ENCODE measurements at regions not wholly inside any gene's neighbourhood (a gene's known extent, or its start where the extent isn't known, plus 50 kb on each side); places are given as distances from the start of the nearest gene placed in this dataset.

- TF ChIP-seq, protein P1, sequence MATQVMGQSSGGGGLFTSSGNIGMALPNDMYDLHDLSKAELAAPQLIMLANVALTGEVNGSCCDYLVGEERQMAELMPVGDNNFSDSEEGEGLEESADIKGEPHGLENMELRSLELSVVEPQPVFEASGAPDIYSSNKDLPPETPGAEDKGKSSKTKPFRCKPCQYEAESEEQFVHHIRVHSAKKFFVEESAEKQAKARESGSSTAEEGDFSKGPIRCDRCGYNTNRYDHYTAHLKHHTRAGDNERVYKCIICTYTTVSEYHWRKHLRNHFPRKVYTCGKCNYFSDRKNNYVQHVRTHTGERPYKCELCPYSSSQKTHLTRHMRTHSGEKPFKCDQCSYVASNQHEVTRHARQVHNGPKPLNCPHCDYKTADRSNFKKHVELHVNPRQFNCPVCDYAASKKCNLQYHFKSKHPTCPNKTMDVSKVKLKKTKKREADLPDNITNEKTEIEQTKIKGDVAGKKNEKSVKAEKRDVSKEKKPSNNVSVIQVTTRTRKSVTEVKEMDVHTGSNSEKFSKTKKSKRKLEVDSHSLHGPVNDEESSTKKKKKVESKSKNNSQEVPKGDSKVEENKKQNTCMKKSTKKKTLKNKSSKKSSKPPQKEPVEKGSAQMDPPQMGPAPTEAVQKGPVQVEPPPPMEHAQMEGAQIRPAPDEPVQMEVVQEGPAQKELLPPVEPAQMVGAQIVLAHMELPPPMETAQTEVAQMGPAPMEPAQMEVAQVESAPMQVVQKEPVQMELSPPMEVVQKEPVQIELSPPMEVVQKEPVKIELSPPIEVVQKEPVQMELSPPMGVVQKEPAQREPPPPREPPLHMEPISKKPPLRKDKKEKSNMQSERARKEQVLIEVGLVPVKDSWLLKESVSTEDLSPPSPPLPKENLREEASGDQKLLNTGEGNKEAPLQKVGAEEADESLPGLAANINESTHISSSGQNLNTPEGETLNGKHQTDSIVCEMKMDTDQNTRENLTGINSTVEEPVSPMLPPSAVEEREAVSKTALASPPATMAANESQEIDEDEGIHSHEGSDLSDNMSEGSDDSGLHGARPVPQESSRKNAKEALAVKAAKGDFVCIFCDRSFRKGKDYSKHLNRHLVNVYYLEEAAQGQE (IDR thresholded peaks at IDR 0.05; ENCODE audit: borderline replicate concordance), result no peak
- TF ChIP-seq SMC3 (conservative IDR thresholded peaks at IDR 0.05; ENCODE audit: poor library complexity), result no peak
- no peak for TF ChIP-seq MXI1 (conservative IDR thresholded peaks at IDR 0.05; ENCODE audit: poor library complexity, severe bottlenecking)
- no peak for TF ChIP-seq EZH2 (IDR thresholded peaks at IDR 0.05; ENCODE audit: borderline replicate concordance, insufficient read depth, low read length, poor library complexity, severe bottlenecking)
- TF ChIP-seq RAD21 (conservative IDR thresholded peaks at IDR 0.05), result no peak
- TF ChIP-seq TAF1 (IDR thresholded peaks at IDR 0.05; ENCODE audit: low read depth), result no peak
- TF ChIP-seq, protein P2, sequence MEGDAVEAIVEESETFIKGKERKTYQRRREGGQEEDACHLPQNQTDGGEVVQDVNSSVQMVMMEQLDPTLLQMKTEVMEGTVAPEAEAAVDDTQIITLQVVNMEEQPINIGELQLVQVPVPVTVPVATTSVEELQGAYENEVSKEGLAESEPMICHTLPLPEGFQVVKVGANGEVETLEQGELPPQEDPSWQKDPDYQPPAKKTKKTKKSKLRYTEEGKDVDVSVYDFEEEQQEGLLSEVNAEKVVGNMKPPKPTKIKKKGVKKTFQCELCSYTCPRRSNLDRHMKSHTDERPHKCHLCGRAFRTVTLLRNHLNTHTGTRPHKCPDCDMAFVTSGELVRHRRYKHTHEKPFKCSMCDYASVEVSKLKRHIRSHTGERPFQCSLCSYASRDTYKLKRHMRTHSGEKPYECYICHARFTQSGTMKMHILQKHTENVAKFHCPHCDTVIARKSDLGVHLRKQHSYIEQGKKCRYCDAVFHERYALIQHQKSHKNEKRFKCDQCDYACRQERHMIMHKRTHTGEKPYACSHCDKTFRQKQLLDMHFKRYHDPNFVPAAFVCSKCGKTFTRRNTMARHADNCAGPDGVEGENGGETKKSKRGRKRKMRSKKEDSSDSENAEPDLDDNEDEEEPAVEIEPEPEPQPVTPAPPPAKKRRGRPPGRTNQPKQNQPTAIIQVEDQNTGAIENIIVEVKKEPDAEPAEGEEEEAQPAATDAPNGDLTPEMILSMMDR (IDR thresholded peaks at IDR 0.05; ENCODE audit: poor library complexity, severe bottlenecking), result no peak
- TF ChIP-seq EP300 (conservative IDR thresholded peaks at IDR 0.05; ENCODE audit: poor library complexity, severe bottlenecking), result no peak
- no peak for TF ChIP-seq POLR2AphosphoS5 (IDR thresholded peaks at IDR 0.05)
- Histone ChIP-seq H2AFZ (ENCODE audit: low read depth, low read length) (no peak overlapping the region), H3K4me2 (ENCODE audit: low read length) (no peak overlapping the region), H3F3A (ENCODE audit: insufficient read depth, low read length, poor library complexity, severe bottlenecking) (no peaks in the 10 kb centered on the region), H4K20me1 (ENCODE audit: insufficient read depth) (no peaks in the 10 kb centered on the region), H3K27me3 (ENCODE audit: insufficient read depth, low read depth, low read length) (no peaks in the 10 kb centered on the region), H3K36me3 (ENCODE audit: insufficient read depth, low read length) (no peaks in the 10 kb centered on the region), H3K79me2 (replicated peaks; ENCODE audit: insufficient read depth, low read length) (no peaks in the 10 kb centered on the region), H3K9me2 (ENCODE audit: insufficient read depth, low read length) (no peaks in the 10 kb centered on the region), H3K9ac (ENCODE audit: low read length) (no peak overlapping the region), H3K9me3 (ENCODE audit: low read length) (no peaks in the 10 kb centered on the region), H3K27ac (ENCODE audit: low read length) (no peak overlapping the region), H3K4me3 (ENCODE audit: low read length) (no peak overlapping the region)
Observed at GRCh38 chrX:65607070-65607742, 60.2 kb upstream of the MSN start.

GRCh38 chrX:65602221-65602560, 65.3 kb upstream of the MSN start:
- no peak overlapping the region for H2AFZ ChIP-seq (ENCODE audit: low read depth, low read length)

More at GRCh38 chrX:65602221-65602560, 65.3 kb upstream of the MSN start:
- H3K36me3 ChIP-seq (ENCODE audit: insufficient read depth, low read length), result no peaks in the 10 kb centered on the region
- H3F3A ChIP-seq (ENCODE audit: insufficient read depth, low read length, poor library complexity, severe bottlenecking), result no peaks in the 10 kb centered on the region
- H4K20me1 ChIP-seq (ENCODE audit: insufficient read depth), result no peaks in the 10 kb centered on the region
- no peak overlapping the region for H3K4me2 ChIP-seq (ENCODE audit: low read length)
- H3K27me3 ChIP-seq (ENCODE audit: insufficient read depth, low read depth, low read length), result no peaks in the 10 kb centered on the region
- no peak overlapping the region for H3K27ac ChIP-seq (ENCODE audit: low read length)
- no peak overlapping the region for H3K9ac ChIP-seq (ENCODE audit: low read length)
- H3K79me2 ChIP-seq (replicated peaks; ENCODE audit: insufficient read depth, low read length), result no peaks in the 10 kb centered on the region
- no peaks in the 10 kb centered on the region for H3K9me2 ChIP-seq (ENCODE audit: insufficient read depth, low read length)
- no peak for TF ChIP-seq POLR2AphosphoS5 (IDR thresholded peaks at IDR 0.05)
- TF ChIP-seq SMC3 (conservative IDR thresholded peaks at IDR 0.05; ENCODE audit: poor library complexity), result no peak
- no peak for TF ChIP-seq TAF1 (IDR thresholded peaks at IDR 0.05; ENCODE audit: low read depth)
- no peak for TF ChIP-seq EZH2 (IDR thresholded peaks at IDR 0.05; ENCODE audit: borderline replicate concordance, insufficient read depth, low read length, poor library complexity, severe bottlenecking)
- no peak for TF ChIP-seq RAD21 (conservative IDR thresholded peaks at IDR 0.05)
- no peak for TF ChIP-seq MXI1 (conservative IDR thresholded peaks at IDR 0.05; ENCODE audit: poor library complexity, severe bottlenecking)
- no peak for TF ChIP-seq EP300 (conservative IDR thresholded peaks at IDR 0.05; ENCODE audit: poor library complexity, severe bottlenecking)
- no peak overlapping the region for H3K4me3 ChIP-seq (ENCODE audit: low read length)
- no peaks in the 10 kb centered on the region for H3K9me3 ChIP-seq (ENCODE audit: low read length)
